Ecto neural progenitor cell (in vitro differentiated cells): ENCODE measurements at regions not wholly inside any gene's neighbourhood (a gene's known extent, or its start where the extent isn't known, plus 50 kb on each side); places are given as distances from the start of the nearest gene placed in this dataset.

Source experiments
- DNase-seq: peaks from one replicate; pipeline ENCODE4 v3.0.0-alpha.2; 2018; ENCODE audit warnings: low spot score

DNA sequence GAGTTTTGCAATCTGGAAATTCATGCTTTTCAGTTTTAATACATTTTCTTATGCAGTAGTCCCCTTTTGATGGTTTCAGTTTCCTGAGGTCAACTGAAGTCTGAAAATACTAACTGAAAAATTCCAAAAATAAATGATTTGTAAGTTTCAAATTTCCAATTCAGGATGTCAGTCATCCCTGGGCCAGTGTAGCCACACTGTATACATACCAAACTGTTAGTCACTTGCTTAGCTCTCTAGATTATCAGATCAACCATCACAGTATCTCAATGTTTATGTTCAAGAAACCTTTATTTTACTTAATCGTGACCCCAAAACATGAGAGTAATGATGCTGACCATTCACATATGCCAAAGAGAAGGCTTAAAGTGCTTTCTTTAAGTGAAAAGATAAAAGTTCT lies 715.5 kb downstream of the GBE1 start:
- no peak for DNase-seq

DNA sequence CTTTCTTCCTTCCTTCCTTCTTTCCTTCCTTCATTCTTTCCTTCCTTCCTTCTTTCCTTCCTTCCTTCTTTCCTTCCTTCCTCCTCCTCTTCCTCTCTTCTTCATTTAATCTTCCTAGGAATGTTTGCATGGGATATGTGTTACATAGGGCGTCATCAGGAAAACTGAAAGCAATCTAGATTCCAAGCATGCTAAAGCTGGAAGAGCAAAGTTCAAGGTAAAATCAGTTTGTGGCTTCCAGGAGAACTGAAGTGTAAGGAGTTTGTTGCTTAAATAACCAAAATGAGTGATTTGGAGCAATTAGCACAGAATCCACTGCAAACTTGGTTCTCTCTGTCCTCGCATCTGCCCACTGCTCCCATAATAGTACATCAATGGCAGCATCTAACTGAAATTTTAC lies 716.2 kb downstream of the GBE1 start:
- no peak for DNase-seq

DNA sequence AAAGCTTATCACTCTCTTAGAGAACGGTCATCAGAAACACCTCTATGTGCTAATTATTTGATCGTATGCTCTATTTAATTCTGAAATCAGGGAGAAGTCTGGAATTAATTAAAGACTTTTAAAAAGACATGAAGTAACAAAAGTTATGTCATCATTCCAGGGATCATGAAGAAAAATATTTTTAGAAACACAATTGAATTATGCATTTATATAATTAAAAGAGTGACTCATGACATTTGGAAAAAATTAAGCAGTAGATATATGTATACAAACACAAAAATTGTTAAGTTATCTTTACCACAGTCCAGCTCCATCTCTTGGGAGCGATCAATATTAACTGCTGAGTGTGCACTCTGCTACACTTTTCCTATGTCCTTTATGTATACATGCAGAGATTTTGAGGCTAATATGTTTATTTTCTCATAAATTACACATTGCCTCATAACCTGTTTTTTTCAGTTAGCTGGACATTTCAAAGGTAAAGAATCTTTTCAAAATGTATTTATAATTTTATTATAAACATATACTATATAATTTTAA lies 717.7 kb downstream of the GBE1 start:
- no peak for DNase-seq

DNA sequence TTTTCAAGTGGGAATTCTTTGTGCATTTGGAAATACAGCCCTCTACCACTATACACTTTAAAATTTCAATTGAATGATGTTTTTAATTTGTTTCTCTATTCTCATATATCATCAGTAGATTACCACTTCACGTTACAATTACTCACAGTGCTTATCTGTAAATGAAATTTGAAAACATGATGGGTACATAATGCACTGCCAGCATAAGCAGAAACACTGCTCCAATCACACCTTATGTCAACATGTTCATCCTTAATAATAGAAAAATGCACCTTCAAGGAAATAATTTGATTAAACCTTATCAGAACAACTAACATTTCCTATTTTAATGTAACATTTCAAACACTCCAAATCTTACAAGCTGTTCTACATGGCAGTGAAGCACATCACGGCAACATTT lies 718.4 kb downstream of the GBE1 start:
- DNase-seq = no peak

DNA sequence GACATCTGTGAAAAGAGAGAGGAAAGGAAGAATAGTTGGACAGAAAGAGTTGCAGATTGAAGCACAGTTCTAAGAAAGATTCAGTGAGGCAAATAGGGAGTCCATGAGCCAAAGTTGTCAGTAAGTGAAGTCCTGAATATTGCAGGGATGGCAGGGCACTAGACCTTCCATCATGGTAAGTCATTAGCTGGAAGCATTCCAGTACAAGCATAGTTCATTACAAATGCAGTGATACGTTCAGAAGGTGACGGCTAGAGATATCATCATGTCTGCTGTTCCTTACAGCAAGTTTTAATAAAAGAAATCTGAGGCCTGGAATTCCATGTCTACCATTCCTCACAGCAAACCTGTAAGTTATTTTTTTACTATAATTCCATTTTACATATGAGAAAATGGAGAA lies 720.1 kb downstream of the GBE1 start:
- DNase-seq = no peak

DNA sequence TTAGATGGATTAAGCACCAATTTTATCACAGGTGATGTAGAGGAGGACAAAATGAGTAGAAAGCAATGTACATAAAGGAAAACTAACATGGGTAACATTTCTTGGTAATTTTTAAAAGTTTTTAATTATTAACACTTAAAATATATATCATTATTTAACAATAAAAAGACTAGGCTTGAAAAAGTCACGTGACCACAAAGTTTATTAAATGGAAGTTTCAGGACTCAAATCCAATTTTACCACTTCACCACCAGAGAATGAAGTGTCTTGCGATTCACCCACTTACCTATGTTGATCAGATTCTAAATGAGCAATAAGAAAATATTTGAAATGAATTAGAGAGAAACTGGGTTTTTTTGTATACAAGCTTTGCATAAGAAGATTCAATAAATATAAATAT lies 721.3 kb downstream of the GBE1 start:
- no peak for DNase-seq

DNA sequence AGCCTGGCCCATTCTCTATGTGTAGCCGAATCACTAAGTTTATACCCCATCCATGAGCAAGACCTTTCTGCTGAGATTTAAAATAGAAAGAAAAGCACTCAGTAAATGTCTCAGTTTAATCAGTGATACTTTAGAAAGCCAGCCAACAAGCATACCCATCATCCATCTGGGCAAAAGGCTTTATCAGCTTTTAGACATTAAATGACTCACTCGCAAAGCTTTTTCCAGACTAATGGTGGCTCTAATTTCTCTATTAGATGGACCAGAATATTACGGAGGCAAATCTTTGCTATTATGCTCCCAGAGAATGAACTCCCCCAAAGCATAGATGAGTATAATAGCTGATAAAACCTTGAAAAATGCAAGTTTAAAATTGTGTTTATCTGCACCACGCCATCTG lies 727.8 kb downstream of the GBE1 start:
- DNase-seq = no peak

DNA sequence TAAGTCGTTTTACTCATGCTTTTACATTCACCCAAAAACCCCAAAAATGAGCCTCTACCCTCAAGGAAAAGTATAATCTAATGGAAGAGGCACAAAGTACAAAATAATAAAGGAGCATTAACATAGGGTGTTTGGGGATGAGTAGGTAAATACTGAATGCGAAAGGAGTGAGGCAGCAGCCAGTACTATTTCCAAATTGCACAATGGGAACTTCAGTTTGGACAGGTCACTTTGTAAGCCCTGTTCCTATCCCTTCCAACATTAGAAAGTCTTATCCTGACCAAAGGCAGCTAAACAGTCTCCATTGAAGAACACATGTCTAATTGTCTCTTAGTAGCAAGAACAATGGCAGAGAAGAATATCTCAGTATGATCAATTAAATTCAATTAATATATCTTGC lies 728.3 kb downstream of the GBE1 start:
- DNase-seq = no peak

DNA sequence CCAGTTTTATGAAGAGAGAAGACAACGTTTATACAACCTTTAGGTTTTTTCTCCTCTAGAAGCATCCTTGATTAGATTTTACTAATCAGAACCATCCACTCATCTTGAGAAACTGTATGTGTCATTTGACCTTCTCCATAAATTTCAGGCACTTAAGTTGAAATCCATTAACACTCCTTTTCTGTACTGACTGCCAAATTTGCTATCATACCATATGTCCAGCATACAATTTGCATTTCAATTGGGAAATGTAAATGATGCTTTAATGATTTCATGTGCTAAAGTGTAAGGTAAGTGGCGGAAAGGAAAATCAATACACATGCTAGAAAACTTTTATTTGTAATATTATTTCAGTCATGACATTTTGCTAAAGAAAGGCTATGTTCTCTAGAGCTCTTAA lies 731.6 kb downstream of the GBE1 start:
- no peak for DNase-seq

DNA sequence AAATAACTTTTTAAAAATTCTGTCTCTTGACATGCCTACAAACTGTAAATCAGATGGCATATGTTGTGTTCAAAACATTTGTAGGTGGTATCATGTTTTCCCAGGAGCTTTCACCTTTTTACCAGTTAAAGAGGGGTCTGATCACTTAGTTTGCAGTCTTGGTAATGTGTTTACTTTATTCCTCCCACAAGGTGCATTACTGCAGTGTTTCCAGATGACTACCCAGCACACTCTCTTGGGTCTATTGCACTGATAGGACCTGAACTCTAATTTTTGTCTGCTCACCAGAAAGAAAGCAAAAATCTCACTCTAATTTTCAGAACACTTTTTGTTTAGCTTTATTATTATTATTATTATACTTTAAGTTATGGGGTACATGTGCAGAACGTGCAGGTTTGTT lies 734.1 kb downstream of the GBE1 start:
- DNase-seq = no peak

DNA sequence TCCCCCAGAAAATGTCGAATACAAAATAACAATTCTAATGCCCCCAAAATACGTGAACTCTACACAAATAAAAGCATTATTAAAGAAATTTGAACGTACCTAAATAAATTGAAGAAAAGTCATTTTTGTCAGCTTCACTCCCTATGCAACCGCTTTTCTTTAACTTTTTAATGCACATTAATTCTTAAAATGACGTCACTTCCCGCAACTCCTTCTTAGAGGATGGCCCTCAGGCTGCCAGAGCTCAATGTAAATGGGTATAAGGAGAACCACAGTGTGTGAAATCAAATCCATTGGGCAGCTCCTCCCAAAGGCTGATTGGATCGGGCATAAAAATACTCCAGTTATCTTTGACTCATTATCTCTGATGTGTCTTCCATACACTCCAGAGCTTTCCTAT lies 736.9 kb downstream of the GBE1 start:
- no peak for DNase-seq

DNA sequence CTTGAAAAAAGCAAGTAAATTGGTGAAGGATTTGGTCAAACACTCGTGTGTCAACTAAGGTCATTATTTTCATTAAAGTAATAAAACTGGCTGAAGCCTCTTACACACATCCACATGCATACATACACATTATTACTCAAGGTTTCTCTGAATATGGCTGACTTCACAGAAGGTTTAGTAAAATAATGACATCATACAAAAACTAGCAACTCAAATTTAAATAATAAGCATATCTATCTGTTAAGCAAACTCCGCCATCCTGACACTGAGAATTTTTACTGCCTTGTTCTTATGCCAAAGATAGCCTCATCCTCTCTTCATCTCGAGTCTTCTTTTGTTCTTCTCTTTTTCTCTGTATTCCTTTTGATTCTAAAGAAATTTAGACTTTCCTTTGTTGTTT lies 739.1 kb downstream of the GBE1 start:
- no peak for DNase-seq

DNA sequence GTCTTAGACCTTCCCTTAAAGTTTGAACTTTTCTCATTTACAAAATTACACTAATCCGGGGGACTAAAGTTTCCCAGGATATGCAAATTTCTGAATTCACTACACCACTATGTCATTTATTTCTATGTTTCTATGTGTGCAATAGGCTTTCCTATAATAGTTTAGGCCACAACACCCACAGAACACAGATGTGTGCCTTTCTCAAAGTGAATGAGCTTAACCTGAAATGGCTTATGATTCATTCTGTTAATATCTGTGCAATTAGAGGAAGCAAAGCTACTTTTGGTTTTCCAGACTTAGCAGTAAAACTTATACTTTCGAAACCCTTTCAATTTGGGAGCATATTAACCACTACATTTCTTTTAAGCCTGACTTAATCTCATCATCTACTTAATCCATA lies 748.1 kb downstream of the GBE1 start:
- DNase-seq = no peak

DNA sequence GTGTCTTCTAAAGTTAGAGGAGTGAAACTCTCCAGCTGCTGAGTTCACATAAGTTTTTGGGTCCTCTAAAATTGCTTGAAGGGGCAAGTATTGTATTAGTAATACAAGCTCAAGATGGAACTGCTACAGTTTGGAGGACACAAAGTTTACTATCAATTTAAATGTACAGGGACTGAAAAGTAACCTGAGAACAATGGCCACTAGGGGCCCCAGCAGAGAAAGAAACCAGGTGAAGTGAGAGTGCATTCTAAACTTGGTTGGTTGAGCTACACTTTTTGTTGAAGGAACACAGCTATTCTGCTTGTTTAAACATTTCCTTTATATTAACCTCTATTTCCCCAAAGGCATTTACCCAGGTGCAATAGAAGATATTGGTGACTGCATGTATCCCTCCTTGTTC lies 755.5 kb downstream of the GBE1 start:
- DNase-seq = no peak

DNA sequence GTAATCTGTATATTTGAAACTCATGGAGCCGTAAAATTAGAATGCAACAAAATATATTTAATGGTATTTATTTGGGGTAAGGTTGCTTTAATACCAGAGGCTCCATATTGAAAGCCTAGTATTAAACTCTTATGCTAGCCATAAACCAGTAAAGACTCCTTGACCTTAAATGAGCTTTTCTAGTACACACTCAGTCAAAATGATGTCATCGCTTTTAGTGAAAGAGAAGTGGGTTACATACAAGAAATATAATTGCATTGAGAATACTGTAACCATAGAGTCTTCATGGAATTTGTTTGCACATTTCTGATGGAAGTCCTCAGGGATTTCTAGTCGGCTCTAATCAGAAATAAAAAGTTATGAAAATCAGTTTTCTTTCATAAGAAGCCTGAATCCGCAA lies 757.6 kb downstream of the GBE1 start:
- DNase-seq = no peak

DNA sequence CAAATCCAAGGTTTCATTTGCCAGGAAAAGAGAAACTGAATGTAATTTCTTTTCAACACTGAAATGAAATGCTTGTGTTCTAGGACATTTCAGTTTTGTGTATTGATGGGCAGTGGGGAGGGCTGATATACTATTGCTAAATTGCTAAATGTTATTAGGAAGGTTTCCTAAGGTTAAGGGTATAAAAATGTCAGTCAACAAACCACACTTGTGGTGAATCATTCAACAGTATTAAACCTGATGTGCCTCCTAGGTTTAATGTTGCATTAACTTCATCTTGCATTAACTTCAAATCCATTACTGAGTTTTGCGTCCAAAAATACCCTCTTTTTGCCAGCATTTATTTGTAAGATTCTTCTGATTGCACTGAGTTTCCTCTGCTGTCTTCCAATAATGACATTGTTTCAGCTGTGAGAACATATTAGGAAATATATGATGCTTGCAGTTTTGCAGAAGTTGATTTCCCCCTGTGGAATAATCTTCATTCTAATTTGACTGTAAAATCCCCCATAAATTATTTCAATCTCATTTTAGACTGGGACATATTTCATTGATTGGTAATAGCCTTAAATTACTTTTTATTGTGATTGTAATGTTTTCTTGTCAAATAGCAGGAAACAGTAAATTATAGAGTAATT lies 758.3 kb downstream of the GBE1 start:
- DNase-seq = no peak

DNA sequence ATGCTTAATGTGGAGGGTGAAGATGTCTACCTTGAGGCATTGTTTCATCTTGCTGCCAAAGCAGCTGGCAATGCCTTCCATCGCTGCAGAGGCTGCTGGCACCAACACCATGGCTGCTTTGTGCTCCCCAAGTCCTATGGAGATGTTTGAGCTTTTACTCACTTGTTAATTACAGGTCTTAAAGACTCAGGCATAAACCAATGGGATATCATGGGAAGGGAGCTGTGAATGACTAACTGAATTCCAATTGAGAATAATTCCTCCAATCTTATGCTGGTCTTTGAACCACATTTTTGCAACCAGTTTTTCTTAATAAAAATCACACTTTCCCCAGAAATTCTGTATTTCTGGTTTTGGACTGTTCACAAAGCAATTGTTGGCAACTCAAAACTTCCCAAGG lies 762.0 kb downstream of the GBE1 start:
- no peak for DNase-seq

DNA sequence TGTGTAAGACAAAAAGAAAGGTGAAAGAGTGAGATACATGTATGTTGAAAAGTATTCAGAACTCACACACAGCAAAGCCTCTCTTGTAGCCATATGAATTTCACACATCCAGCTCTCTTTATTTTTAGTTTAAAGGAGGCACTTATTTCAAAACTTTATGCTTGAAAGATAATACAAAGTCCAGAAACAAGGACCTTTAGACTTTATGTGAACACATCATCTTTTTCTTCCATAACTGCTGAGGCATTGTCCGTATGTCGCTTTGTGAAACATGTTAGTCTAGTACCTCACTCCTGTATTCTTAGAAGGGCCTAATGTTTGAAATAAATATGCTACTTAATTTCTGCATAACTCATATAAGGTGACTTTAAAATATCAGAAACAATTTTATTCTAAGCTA lies 763.4 kb downstream of the GBE1 start:
- DNase-seq = no peak

DNA sequence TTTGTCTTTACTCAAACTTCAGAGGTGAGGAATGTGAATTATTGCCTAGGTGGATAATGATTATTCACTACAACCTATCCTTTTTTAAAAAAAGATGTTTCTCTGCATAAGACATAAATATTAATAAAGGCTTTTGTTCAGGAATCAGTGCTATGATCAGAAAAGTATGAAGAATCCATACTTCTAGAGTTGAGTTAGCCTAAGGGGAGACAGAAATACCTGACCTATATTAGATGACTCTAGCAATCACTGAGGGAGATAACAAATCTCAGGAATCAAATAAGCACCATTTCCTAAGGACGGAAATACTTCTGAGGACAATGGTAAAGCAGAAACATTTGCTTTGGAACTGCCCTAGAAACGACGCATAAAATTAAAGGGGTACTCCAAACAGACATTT lies 763.8 kb downstream of the GBE1 start:
- no peak for DNase-seq

DNA sequence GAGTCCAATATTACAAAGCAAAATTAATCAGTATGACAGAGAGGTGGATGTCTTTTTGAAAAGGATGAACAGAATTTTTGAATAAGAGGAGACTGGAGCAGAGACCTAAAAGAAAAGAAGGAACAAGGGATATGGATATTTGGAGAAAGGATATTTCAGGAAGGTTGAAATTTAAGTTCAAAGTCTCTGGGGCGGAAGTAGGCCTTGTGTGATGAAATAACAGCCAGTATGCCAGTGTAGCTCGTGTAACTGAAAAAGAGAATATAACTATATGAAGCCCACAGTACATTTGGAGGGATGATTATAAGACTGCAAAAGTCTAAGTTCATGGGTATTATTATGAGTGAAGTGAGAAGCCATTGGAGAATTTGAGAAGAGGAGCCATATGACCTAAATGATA lies 766.7 kb downstream of the GBE1 start:
- no peak for DNase-seq

DNA sequence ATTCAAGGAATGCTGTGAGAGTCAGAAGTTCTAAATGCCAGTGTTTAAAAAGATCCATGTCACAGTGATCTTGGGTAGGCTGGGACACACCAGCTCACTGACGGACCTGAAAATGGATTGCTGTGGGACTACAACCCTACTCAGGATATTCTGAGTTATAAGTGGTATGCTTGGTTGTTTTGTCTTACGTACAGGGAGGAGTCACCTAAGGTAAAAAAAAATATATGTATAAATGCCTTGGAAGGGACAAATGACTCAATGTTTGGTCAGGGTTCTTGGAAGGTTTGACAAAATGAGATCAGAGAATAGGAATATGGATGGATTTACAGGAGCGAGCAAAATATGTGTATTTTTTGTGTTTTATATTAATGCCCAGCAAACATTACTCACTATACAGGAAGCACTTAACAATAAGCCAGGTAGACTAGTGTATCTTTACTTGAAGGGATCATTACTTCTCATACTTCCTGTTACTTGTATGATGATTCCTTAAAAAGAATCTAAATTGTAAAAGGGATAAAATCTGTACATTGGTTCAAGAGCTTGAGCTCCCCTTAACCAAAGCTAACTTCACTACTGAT lies 767.3 kb downstream of the GBE1 start:
- no peak for DNase-seq

DNA sequence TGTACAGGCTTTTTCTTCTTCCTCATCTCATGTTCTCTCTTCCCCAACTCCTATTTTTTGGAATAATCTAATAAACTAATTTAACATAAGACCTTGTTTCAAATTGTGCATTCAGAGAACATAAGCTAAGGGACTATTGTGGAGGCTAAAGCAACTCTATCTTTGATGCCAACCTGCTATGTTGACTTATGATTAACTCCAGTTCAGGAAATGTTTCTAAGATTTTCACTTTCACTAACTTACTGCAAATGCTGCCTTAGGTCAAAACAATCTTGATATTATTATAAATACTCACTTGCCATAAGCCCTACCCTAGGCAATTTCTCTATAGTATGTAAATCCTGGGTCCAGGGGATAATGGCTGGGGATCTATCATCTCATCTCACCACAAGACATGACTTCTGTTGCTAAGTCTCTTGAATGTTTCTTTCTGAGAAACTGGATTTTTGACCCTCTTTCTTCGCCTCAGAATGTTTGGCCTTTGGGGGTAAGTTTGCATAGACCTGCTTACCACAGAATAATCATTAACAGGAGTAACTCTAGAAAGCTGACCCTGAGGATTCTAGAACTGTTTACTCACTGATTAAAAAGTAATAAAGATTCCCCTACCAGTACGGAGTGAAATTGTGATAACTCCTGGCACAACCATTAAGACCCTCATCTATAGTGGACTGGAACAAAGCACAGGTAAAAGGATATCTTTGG lies 768.1 kb downstream of the GBE1 start:
- no peak for DNase-seq

DNA sequence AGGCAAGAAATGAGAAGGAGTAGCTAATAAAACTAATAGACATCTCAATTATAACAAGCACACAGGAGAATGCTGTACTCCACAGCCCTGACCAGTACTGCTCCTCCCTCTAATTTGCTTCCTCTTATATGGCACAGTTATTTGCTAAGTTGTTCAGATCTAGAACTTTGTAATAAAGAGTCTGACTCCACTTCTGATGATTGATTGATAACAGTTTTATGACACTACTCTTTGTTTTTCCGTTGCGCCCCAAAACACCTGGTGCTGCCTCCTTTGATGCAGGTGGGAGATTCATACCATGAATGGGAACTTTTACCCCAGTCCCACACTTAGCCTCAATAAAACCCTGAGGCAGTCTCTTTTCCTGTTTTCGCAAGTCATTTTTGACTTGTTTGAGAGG lies 777.7 kb downstream of the GBE1 start:
- DNase-seq = no peak
